Colon (tissue), 2 donors: ENCODE measurements at regions not wholly inside any gene's neighbourhood (a gene's known extent, or its start where the extent isn't known, plus 50 kb on each side); places are given as distances from the start of the nearest gene placed in this dataset.

Source experiments
- FAIRE-seq: peaks from 2 replicates; lab custom pipeline; 2012; peaks lifted over from hg19 to GRCh38; lab: Jason Lieb, UNC
- donor health status: control.
- donor health status: control.

GRCh38 chr6:140977403-140977802, 1155.3 kb upstream of the GJE1 start:
- FAIRE-seq: no peak

GRCh38 chr6:140976806-140977205, 1155.9 kb upstream of the GJE1 start:
- no peak for FAIRE-seq

DNA sequence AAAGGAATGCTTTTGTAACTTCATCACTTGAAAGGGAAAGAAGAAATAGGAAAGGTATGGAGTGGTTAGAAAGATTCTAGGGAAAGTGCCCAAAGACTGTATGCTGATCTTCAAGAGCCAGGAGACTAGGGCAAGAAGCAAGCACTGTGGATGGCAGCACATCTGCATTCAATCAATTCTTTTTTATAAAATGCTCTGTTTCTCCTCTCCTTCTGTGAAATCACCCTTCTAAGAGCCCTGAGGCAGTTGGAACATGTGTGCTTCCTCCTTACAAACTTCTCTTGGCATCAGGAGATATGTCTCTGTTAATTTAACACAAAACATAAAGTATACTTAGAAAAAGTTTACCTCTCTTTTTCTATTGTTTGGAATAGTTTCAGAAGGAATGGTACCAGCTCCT, 1162.2 kb upstream of the GJE1 start:
- no peak for FAIRE-seq

- no peak for FAIRE-seq
These were observed 1164.7 kb upstream of the GJE1 start for GRCh38 chr6:140968062-140968461.

- FAIRE-seq: no peak
These were observed 1166.0 kb upstream of the GJE1 start for GRCh38 chr6:140966676-140967075.

DNA sequence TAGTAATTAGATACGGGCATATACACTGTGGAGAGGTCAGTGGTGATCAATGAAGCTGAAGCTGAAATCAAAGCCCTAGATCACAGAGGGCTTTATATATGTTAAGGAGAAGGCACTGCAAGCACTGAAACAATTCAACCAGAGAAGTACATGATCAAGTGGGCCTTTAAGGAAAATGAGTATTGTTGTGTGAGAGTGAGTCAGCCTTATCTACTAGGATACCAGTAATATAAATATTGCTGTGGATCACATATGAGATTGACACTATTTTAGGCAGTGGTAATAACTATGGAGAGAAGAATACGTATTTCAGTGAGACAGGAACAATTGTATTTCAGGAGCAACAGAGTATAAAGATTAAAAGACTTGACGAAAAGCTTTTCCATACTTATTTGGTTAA, 1172.2 kb upstream of the GJE1 start:
- FAIRE-seq: no peak

GRCh38 chr6:140957386-140957785, 1175.3 kb upstream of the GJE1 start:
- FAIRE-seq: no peak

DNA sequence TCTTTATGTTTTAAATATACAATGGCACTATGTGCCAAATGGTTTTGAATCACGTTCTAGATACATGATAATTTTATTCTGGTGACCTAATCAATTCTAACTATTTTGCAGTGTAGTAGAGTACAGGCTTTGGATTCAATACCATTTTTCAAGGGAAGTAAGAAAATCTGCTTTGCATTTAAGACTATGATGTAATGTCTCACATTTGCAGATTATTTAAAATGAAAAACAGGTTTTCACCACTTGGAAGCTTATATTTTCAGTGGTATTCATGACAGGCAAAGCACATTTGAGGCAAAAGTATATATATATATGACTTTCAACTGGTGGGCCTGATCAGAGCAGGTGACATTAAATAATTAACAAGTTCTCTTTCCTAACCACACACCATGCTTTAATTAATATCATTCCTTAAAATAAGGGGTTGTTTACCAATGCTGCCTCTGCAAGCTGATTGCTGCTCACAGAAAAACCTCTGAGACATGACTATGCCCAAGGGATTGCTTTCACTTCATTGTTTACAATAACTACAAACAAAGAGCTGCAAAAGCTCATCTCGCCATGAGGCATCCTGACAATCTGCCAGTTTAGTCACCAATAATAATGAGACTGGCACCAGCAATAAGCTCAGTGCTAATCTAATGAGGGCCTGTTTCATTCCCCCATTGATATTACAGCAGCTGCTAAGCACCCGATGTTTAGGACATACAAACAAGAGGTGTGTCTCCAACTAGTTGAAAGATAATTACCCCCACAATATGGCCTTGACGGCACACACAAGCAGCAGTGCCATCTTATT, 1176.0 kb upstream of the GJE1 start:
- FAIRE-seq: no peak

DNA sequence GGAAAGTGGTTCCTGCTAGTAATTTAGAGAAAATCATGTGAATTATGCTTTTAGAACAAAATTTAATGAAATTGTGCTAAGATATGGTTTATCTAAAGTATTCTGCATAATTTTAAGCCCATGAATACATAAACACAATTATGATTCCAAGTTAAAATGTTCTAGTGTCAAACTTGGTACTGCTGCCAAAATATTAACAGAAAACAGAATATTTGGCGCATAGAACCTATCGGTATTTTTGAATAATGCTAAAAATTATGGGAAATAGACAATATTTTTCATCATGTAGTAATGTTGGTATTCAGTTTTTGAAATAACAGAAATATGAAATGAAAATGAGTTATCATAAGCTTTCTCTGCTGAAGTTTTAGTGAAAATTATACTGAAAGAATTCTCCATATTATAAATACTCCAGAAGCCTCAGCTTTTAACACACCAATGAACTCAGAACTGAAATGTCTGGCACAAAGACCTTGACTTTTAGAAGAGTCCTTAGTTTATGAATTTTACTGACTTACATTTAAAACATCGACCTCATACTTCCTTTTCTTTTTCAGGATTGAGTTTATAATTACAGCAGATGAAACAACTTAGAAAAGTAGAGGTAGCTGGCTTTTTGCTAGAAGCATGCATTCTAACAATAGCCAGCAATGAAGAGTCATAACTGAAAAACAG, 1192.3 kb upstream of the GJE1 start:
- no peak for FAIRE-seq

DNA sequence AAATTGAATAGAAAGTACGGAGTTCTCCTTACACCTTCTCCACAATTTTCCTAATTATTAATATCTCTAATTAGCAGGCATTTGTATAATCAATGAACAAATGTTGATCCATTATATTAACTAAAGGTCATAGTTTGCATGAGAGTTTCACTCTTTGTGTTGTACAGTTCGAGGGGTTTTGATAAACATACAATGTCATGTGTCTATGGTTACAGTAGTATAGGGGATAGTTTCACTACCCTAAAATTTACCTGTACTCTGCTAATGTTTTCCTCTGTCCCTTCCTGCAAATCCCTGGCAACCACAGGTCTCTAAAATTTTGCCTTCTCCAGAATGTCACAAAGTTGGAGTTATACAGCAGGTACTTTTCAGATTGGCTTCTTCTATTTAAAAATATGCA, 1199.8 kb upstream of the GJE1 start:
- no peak for FAIRE-seq

DNA sequence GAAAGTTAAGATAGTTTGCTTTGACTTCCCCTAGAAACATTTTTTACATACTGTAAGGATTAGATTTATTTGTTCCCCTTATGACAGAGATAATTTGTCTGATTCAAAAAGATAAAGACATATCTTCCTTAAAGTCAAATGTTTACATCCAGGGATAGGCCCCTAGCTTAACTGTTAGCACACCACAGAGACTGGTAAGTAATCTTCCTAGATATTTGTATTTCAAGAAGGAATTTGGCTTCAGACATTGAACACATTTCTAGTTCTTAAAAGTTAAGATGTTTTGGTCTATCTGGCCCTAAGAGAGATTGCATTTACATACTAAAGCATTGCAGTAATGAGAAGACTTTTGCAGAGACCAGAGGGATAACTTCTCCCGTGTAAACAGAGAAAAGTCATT, 1201.1 kb upstream of the GJE1 start:
- FAIRE-seq: no peak

DNA sequence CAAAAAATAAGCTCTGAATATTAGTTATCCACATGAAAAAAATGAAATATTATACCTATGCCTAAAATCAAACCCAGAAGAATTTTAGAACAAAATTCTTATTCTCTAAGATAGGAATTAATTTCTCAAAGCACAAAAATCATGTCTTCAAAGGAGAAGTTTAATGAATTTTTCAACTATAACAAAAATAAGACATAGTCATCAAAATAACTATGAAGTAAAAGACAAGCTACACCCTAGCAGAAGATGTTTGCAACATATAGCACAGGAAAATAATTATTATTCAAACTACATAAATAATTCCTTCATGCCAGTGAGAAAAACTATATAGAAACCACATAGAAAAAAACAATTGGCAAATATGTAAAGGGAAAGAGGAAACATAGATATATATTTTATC, 1203.6 kb upstream of the GJE1 start:
- FAIRE-seq: no peak

- FAIRE-seq: no peak
These were observed 1209.7 kb upstream of the GJE1 start for GRCh38 chr6:140923048-140923447.

GRCh38 chr6:140921366-140922226, 1211.1 kb upstream of the GJE1 start:
- FAIRE-seq: no peak

DNA sequence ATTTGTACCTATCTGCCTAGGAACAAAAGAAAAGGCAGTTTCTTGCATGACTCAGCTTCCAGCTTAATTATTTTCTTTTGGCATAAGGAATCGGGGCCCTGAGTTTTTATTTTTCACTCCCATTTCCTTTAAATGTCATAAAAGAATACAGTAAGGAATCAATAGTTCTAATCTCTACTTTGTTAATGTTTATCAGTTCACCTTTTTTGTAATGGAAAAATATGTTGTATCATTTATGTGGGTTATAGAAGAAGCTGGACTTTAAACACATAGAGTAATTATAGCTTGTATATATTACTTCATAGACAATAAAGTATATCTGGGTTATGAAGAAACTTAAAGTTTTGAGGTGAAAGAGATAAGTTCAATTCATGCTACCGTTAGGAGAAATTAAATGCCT, 1214.8 kb upstream of the GJE1 start:
- FAIRE-seq: no peak

DNA sequence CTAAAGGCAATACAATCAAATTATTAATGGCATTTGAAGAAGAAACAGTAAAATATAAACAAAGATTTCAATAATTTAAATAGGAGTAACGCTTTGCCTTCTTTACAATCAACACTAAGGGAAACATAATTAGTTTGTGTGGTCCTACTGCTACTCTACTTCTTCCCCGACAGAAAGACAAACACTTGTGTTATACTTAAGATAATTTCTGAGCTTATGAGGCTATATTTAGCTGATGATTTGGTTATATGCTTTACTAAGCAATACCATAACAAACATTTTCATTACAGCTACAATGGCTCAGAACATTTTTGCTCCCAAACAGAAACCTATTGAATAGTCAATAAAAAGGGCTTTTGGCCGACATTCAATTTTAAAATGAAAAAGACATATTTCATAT, 1217.2 kb upstream of the GJE1 start:
- no peak for FAIRE-seq

DNA sequence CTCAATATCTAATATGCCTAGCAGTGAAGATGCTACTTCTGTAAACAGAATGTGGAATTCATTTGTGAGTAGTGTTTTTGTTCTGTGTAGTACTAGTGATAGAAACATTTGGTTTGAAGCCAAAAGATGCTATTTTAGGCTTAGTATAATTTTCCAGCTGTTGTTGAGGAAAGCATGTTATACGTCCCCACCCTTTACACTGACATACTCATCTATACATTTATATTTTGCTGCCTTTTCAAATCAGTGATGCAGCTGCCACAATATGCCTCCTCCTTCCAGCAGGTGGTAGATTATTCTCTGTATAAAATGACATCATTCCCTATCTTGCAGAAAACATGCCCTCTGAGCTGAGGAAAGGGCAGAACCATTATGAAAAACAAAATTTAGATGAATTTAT, 1217.6 kb upstream of the GJE1 start:
- no peak for FAIRE-seq

DNA sequence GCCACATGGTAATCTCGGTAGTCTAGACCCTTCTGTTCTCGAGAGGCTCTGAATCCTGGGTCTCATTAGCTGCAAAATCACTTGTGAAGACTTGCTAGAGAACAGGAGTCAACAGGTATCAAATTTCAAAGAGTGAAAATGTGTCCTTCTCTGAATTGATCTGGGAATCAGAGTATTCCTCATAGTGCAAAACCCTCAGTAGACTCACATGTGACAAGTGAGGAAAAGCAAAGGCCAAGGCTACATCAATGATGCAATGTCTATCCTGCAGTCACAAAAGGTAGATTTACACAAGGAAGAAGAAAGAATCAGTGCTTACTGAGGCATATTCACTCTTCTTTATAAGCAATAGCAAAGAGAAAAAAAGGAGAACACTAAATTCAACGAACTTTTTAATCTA, 1220.0 kb upstream of the GJE1 start:
- no peak for FAIRE-seq

DNA sequence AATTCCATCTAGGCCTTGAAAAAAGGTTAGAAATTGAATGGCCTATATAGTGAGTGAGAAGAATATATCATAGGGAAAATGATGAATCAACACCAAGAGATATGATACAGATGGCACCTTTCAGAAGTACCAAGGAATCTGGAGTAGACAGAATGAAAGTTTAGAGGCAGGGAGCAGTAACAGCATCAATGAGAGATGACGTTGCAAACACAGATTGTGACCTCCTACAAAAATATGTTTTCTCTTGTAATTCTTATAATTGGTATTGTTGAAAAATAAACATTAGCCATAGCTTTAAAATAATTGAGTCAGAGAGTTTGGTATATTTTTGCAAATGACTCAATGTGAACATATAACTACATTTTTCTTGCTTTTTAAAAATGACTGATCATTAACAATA, 1223.1 kb upstream of the GJE1 start:
- FAIRE-seq: no peak

GRCh38 chr6:140909156-140909555, 1223.6 kb upstream of the GJE1 start:
- no peak for FAIRE-seq

- no peak for FAIRE-seq
These were observed 1224.2 kb upstream of the GJE1 start for GRCh38 chr6:140908505-140908904.

DNA sequence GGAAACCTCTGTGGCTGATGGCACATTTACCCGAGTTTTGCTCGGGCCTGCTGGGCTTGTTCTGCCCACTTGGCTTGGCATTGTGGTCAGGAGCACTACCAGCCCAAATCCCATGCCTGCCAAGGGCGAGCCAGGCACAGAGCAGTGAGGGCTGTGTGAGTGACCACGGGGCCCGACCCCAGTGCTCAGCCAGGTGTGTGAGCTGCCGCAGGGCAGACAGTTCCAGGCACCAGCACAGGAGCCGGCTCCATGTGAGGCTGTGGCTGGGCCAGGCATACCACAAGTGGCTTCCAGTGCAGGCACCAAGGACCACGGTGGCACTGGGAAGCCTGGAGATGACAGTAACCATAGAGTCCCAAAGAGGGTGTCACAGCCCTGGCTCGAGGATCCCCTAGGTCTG, 1225.5 kb upstream of the GJE1 start:
- FAIRE-seq: no peak

DNA sequence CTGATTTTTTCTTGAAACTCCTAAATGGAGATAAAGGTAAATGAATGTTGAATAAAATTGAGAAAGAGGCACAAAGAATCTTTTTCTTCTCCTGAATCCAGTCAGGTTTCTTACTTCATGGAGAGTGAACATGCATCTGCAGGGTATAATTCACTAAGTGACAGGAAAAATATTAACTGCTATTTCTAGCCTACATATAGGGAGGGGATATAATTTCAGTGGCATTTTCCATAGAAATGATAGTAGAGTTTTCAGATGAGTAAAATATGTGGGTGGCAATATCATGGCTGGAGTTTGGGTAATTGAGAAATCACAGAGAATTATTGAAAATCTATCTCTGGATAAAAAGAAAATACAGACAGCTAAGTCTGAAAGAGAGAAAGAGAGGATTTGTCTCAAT, 1227.0 kb upstream of the GJE1 start:
- FAIRE-seq: no peak
